OCI-LY1 (cell line): ENCODE measurements at regions not wholly inside any gene's neighbourhood (a gene's known extent, or its start where the extent isn't known, plus 50 kb on each side); places are given as distances from the start of the nearest gene placed in this dataset.

Experiments used
- H2AFZ ChIP-seq: fragments of 200-600 bp; sonication (generic), shearing (Covaris generic); 2 replicates; pipeline ENCODE4 v1.6.0; 2014; ENCODE audit warnings: antibody characterized with exemption, mild to moderate bottlenecking, low read length
- H3F3A ChIP-seq: fragments of 200-600 bp; sonication (generic), shearing (Covaris generic); 2 replicates; pipeline ENCODE4 v1.6.0; 2014; ENCODE audit warnings: mild to moderate bottlenecking, antibody characterized with exemption, low read length, moderate library complexity; ENCODE audit not compliant: insufficient read depth
- H3K27ac ChIP-seq: fragments of 200-600 bp; sonication (generic); 2 replicates; pipeline ENCODE4 v1.5.1; 2014; ENCODE audit warnings: low read length, mixed run types, mild to moderate bottlenecking, low read depth; ENCODE audit not compliant: poor library complexity, severe bottlenecking
- H3K27me3 ChIP-seq: fragments of 200-600 bp; sonication (generic); 2 replicates; pipeline ENCODE4 v1.6.0; 2014; ENCODE audit warnings: antibody characterized with exemption, mild to moderate bottlenecking, low read length, moderate library complexity; ENCODE audit not compliant: insufficient read depth
- H3K36me3 ChIP-seq: fragments of 200-600 bp; sonication (generic); 2 replicates; pipeline ENCODE4 v1.6.1; 2014; ENCODE audit warnings: mild to moderate bottlenecking, antibody characterized with exemption, low read length, moderate library complexity, mixed read lengths; ENCODE audit not compliant: insufficient read depth
- H3K4me1 ChIP-seq: fragments of 200-600 bp; sonication (generic); 2 replicates; pipeline ENCODE4 v1.5.1; 2014; ENCODE audit warnings: mild to moderate bottlenecking, low read length, moderate library complexity; ENCODE audit not compliant: insufficient read depth, severe bottlenecking
- H3K4me2 ChIP-seq: fragments of 200-600 bp; sonication (generic), shearing (Covaris generic); 2 replicates; pipeline ENCODE4 v1.6.1; 2014; ENCODE audit warnings: low read length
- H3K4me3 ChIP-seq: fragments of 200-600 bp; sonication (generic); 2 replicates; pipeline ENCODE4 v1.5.1; 2014; ENCODE audit warnings: low read length, low read depth, mild to moderate bottlenecking, mixed read lengths; ENCODE audit not compliant: poor library complexity, severe bottlenecking
- H3K79me2 ChIP-seq: fragments of 200-600 bp; shearing (Covaris generic); 2 replicates; pipeline ENCODE4 v1.6.1; 2016; ENCODE audit warnings: mixed run types, low read length, mixed read lengths; ENCODE audit not compliant: insufficient read depth
- H3K9ac ChIP-seq: fragments of 200-600 bp; sonication (generic), shearing (Covaris generic); 2 replicates; pipeline ENCODE4 v1.6.1; 2014; ENCODE audit warnings: mild to moderate bottlenecking, low read length, mixed read lengths
- H3K9me2 ChIP-seq: fragments of 200-600 bp; sonication (generic), shearing (Covaris generic); 2 replicates; pipeline ENCODE4 v1.6.1; 2014; ENCODE audit warnings: low read depth, mild to moderate bottlenecking, low read length, mixed read lengths
- H3K9me3 ChIP-seq: fragments of 200-600 bp; shearing (Covaris generic); 2 replicates; pipeline ENCODE4 v1.6.1; 2014; ENCODE audit warnings: low read length, mixed read lengths
- H4K20me1 ChIP-seq: fragments of 200-600 bp; sonication (generic), shearing (Covaris generic); 2 replicates; pipeline ENCODE4 v1.6.0; 2016; ENCODE audit warnings: mild to moderate bottlenecking, low read length; ENCODE audit not compliant: insufficient read depth
- EZH2 ChIP-seq: fragments of 200-600 bp; sonication (generic), shearing (Covaris generic); IDR thresholded peaks from 2 replicates; pipeline ENCODE4 v1.8.0; 2017; ENCODE audit warnings: borderline replicate concordance, mixed run types, mild to moderate bottlenecking, antibody characterized with exemption, low read length, moderate library complexity, mixed read lengths
- TF ChIP-seq, protein P1 (sequence below): fragments of 200-600 bp; sonication (generic), shearing (Covaris generic); IDR thresholded peaks from 2 replicates; pipeline ENCODE4 v1.5.1; 2017; ENCODE audit warnings: mild to moderate bottlenecking, antibody characterized with exemption, low read length, moderate library complexity, mixed read lengths

DNA sequence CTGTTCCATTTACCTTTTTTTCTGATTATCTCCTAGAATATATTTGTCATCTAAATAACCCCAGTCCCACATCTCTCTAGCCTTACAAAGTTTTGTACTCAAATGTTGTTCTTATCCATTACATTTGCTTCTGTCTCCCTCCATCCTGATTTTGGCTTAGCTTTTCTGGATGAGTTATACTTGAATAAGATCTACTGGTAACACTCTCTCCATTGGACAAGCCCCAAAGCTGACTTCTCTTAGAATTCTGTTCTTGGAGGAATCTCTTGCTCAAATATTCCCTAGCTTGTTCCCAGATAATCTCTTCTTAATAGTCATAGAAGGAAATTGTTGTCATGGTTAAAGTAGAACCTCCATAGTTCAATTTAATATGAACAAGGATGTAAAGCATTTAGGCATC is 115.5 kb upstream of the HS3ST1 start:
- Histone ChIP-seq H3K4me3 (no peak overlapping the region), H3K79me2 (no peaks in the 10 kb centered on the region), H3K9me2 (no peaks in the 10 kb centered on the region), H3K4me1 (no peaks in the 10 kb centered on the region), H3K4me2 (no peak overlapping the region), H3K27me3 (no peaks in the 10 kb centered on the region), H3K36me3 (no peaks in the 10 kb centered on the region), H3F3A (no peaks in the 10 kb centered on the region), H4K20me1 (no peaks in the 10 kb centered on the region), H3K27ac (no peak overlapping the region), H2AFZ (no peak overlapping the region), H3K9me3 (no peaks in the 10 kb centered on the region), H3K9ac (no peak overlapping the region)
- TF ChIP-seq EZH2: no peak
- TF ChIP-seq, protein P1, sequence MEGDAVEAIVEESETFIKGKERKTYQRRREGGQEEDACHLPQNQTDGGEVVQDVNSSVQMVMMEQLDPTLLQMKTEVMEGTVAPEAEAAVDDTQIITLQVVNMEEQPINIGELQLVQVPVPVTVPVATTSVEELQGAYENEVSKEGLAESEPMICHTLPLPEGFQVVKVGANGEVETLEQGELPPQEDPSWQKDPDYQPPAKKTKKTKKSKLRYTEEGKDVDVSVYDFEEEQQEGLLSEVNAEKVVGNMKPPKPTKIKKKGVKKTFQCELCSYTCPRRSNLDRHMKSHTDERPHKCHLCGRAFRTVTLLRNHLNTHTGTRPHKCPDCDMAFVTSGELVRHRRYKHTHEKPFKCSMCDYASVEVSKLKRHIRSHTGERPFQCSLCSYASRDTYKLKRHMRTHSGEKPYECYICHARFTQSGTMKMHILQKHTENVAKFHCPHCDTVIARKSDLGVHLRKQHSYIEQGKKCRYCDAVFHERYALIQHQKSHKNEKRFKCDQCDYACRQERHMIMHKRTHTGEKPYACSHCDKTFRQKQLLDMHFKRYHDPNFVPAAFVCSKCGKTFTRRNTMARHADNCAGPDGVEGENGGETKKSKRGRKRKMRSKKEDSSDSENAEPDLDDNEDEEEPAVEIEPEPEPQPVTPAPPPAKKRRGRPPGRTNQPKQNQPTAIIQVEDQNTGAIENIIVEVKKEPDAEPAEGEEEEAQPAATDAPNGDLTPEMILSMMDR: no peak

DNA sequence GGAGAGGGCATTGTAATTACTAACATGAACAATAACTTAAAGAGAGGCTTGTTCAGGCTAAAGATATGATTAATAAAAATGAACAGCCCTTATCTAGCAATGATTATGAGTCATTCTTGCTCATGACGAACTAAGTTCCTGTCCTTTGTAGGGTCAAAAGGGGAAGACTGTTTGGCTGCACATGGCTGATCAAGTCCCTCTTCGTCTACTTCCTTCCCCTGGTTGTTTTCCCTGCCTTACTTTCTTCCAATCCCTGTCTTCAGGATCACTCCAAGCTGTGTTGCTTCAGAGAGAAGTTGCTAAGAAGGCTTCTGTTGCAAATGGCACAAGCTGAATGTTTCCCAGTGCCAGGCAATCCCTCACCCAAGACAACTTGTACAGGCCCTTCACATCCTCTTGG is 115.0 kb upstream of the HS3ST1 start:
- no peak overlapping the region for H3K9ac ChIP-seq
- H3K27ac ChIP-seq: no peak overlapping the region
- TF ChIP-seq, protein P1: no peak
- TF ChIP-seq EZH2: no peak

GRCh38 chr4:11542952-11543351 is 114.3 kb upstream of the HS3ST1 start:
- no peak overlapping the region for H3K9ac ChIP-seq
- H4K20me1 ChIP-seq: no peaks in the 10 kb centered on the region
- no peak overlapping the region for H3K4me2 ChIP-seq
- H3K27ac ChIP-seq: no peak overlapping the region
- no peaks in the 10 kb centered on the region for H3K9me3 ChIP-seq
- no peaks in the 10 kb centered on the region for H3K9me2 ChIP-seq
- no peaks in the 10 kb centered on the region for H3K4me1 ChIP-seq
- H3K27me3 ChIP-seq: no peaks in the 10 kb centered on the region
- H2AFZ ChIP-seq: no peak overlapping the region
- no peaks in the 10 kb centered on the region for H3K79me2 ChIP-seq
- H3K36me3 ChIP-seq: no peaks in the 10 kb centered on the region
- no peak overlapping the region for H3K4me3 ChIP-seq
- no peaks in the 10 kb centered on the region for H3F3A ChIP-seq
- TF ChIP-seq, protein P1: no peak
- TF ChIP-seq EZH2: no peak

More for the DNA sequence above, 115.0 kb upstream of the HS3ST1 start:
- Histone ChIP-seq H3F3A (no peaks in the 10 kb centered on the region), H4K20me1 (no peaks in the 10 kb centered on the region), H2AFZ (no peak overlapping the region), H3K4me1 (no peaks in the 10 kb centered on the region), H3K4me3 (no peak overlapping the region), H3K4me2 (no peak overlapping the region), H3K79me2 (no peaks in the 10 kb centered on the region), H3K27me3 (no peaks in the 10 kb centered on the region), H3K36me3 (no peaks in the 10 kb centered on the region), H3K9me3 (no peaks in the 10 kb centered on the region), H3K9me2 (no peaks in the 10 kb centered on the region)
